ENCODE measurements at regions not wholly inside any gene's neighbourhood (a gene's known extent, or its start where the extent isn't known, plus 50 kb on each side); places are given as distances from the start of the nearest gene placed in this dataset.
A peak's percentile ranks its signal among the peaks of the same experiment; 100 is the strongest.

DNA sequence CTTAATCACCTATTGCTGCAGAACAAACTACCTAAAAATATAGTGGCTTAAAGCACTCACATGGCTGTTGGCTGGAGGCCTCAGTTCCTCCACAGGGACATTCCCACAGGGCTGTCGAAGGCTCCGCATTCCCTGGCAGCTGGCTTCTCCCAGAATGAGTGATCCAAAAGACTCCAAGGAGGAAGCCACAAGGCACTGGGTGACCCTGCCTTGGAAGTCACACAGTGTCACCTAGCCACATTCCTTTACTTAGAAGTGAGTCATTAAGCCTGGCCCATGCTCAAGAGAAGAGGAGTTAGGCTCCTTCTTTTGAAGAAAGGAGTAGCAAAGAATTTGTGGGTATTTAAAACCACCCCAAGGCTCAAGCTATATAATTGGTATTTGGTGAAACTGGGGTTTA is 63.9 kb upstream of the MAP1LC3B2 start:
- DNase-seq = peak; percentile 27 to 34 (median 27)

DNA sequence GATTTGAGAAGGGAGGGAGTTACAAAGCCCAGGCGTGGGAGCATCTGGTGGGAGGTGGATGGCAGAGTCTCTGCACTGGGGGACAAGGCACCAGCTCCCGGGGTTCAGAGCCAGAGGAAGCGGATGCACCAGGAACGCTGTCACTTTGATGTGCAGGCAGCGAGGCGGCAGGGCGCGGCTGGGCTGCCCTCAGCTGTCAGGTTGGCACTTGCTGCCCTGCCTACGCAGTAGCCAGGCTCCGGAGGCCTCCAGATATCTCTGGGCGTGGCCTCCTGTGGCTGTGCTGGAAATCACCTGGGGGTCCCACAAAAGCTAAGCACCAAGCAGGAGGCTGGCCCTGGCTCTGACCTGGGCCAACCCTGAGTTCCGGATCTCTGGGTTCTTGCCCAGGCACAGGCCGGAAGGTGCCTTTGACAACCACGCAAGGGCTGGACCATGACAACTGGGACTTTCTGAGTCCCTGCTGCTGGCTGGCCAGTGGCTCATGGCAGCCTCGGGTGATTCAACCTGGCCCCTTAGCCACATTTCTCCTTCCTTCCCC is 62.1 kb upstream of the MAP1LC3B2 start:
- peak; percentile 47 to 63 (median 53) for DNase-seq

- DNase-seq = no peak
These were observed 60.7 kb upstream of the MAP1LC3B2 start for GRCh38 chr12:116498471-116498870.

- DNase-seq = no peak
These were observed 56.9 kb upstream of the MAP1LC3B2 start for GRCh38 chr12:116502141-116502725.

DNA sequence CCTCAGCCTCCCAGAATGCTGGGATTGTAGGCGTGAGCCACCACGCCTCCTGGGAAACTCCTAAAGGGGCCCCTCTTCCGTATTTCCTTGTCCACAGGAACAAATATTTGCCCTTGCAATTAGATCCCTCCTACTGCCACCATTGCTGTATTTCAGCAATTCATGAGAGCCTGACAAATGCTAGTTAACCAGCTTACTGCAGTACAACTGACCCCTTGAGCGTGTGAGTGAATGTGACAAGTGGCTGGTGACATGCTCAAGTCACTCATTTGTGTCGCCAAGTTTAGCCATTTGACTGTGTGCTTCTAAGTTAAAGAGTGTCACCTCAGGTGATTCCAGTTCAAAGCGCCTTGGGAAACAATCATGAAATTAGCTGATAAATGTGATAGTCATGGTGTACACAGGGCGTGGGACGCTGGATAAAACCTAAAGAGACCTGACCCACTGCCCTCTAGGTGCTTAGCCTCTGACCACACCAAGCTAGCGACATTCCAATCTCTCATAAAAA is 56.1 kb upstream of the MAP1LC3B2 start:
- DNase-seq = no peak

GRCh38 chr12:116504438-116504837 is 54.7 kb upstream of the MAP1LC3B2 start:
- no peak for DNase-seq

GRCh38 chr12:116506697-116507064 is 52.5 kb upstream of the MAP1LC3B2 start:
- no peak for DNase-seq

DNA sequence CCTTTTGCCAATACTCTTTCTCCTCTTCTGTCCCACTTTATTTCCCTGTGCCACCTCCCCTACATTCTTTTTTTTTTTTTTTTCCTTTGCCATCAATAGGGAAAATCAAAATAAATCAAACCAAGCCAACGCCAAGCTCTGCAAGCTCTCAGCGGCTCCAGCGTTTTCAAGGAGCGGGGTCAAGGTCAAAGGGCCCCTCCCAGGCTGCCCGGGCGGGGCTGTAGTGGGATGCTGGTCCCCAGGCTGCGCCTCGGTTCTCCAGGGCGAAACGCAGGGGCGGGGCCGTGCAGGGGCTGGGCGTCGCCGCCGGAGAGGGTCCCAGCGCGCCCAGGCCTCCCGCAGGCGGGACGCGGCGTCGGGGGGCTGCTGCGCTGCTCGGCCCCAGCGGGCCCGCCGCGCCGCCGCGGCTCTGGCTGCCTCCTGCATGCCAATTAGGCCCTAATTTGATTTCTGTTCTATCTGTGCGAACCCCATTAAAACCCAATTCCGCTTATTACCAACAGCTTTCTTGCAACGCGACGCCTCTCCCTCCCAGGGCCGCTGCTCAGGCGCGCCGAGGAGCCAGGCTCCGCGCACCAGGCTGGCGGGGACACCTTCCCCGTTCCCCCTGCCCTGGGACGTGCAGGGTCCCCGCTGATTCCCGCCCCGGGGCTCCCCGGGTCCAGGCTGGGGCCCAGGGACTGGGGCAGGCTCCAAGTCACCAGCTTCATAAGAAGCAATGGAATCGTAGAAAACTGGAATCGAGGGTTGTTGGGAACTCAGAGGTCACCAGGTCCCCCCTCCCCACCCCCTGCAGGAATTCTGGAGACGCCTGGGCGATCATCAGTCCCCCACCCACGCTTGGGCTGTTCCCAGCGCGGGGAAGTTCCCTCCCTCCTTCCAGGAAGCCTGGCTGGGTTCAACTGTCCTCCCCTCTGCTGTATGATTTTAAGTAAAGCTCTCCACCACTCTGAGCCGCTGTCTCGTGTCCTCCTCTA is 50.7 kb upstream of the MAP1LC3B2 start:
- peak; percentile 49 to 77 (median 76) for DNase-seq

Measured in suppressor macrophage treated with lipopolysaccharide for 1 hour (primary cell).